ENCODE measurements at regions not wholly inside any gene's neighbourhood (a gene's known extent, or its start where the extent isn't known, plus 50 kb on each side); places are given as distances from the start of the nearest gene placed in this dataset.

DNA sequence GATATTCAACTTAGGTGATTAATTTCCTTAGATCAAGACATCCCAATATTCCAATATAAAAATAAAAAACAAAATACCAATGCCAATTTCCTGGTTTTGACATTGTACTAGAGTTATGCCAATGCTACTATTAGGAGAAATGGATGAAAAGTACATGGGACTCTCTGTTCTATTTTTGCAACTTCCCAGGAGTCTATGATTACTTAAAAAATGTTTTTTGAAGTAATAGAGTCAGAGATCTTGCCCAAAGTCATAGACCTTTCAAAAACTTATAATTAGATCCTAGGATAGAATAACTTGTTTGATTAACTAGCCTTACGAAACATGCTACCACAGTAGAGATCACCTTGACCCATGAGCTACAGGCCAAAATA, 73.6 kb upstream of the MAOA start:
- TF ChIP-seq, protein P1, sequence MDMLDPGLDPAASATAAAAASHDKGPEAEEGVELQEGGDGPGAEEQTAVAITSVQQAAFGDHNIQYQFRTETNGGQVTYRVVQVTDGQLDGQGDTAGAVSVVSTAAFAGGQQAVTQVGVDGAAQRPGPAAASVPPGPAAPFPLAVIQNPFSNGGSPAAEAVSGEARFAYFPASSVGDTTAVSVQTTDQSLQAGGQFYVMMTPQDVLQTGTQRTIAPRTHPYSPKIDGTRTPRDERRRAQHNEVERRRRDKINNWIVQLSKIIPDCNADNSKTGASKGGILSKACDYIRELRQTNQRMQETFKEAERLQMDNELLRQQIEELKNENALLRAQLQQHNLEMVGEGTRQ (IDR thresholded peaks at IDR 0.05; ENCODE audit: low read length) = no peak
- Histone ChIP-seq H3K79me1 (ENCODE audit: low read depth, low read length) (no peaks in the 10 kb centered on the region), H3K27me3 (replicated peaks in 1 of 4; ENCODE audit: control insufficient read depth in 3 of 4, extremely low read depth in 1 of 4, insufficient read depth in 3 of 4, low read length in 3 of 4) (no peaks in the 10 kb centered on the region), H4K91ac (replicated peaks; ENCODE audit: insufficient read length, low read length) (no peak overlapping the region), H4K8ac (ENCODE audit: extremely low read depth, insufficient read depth, low read length) (no peak overlapping the region), H2AK5ac (ENCODE audit: low read depth, low read length) (no peak overlapping the region), H3K4me3 (ENCODE audit: extremely low read depth in 1 of 4, insufficient read depth in 2 of 4, low read depth in 3 of 4, low read length in 4 of 4) (no peak overlapping the region), H2BK120ac (replicated peaks; ENCODE audit: low read depth, low read length) (no peak overlapping the region), H2AFZ (ENCODE audit: low read length) (no peak overlapping the region), H3K18ac (ENCODE audit: extremely low read depth, low read length) (no peak overlapping the region), H3K56ac (replicated peaks; ENCODE audit: insufficient read length, low read depth, low read length) (no peak overlapping the region), H3K4ac (replicated peaks; ENCODE audit: insufficient read length, low read depth, low read length) (no peak overlapping the region), H3K4me1 (replicated peaks in 1 of 4; ENCODE audit: control insufficient read depth in 3 of 4, insufficient read depth in 4 of 4, low read length in 3 of 4) (no peaks in the 10 kb centered on the region), H3K9me3 (ENCODE audit: insufficient read depth in 2 of 2, low read depth in 1 of 2, low read length in 1 of 2) (no peaks in the 10 kb centered on the region), H3K27ac (ENCODE audit: low read depth, low read length) (no peak overlapping the region), H2BK12ac (ENCODE audit: low read depth, low read length) (no peak overlapping the region), H2BK15ac (ENCODE audit: low read length) (no peak overlapping the region), H4K5ac (ENCODE audit: insufficient read length, low read depth, low read length) (no peak overlapping the region), H3K14ac (ENCODE audit: insufficient read length) (no peak overlapping the region), H3K36me3 (ENCODE audit: control insufficient read depth in 2 of 4, insufficient read depth in 4 of 4, low read length in 3 of 4) (no peaks in the 10 kb centered on the region), H3K79me2 (ENCODE audit: control insufficient read depth in 1 of 2, insufficient read depth in 2 of 2, low read length in 2 of 2) (no peaks in the 10 kb centered on the region), H3K9ac (replicated peaks in 1 of 4; ENCODE audit: extremely low read depth in 1 of 4, low read depth in 3 of 4, low read length in 3 of 4) (no peak overlapping the region), H3K23ac (ENCODE audit: insufficient read length) (no peak overlapping the region), H2BK20ac (ENCODE audit: low read length) (no peak overlapping the region), H3K23me2 (ENCODE audit: low read depth, low read length) (no peaks in the 10 kb centered on the region), H4K20me1 (replicated peaks in 1 of 2; ENCODE audit: control insufficient read depth in 1 of 2, insufficient read depth in 2 of 2, low read length in 2 of 2) (no peaks in the 10 kb centered on the region), H3K4me2 (ENCODE audit: insufficient read depth in 1 of 2, low read depth in 2 of 2, low read length in 2 of 2) (no peak overlapping the region), H2BK5ac (ENCODE audit: low read depth, low read length) (no peak overlapping the region)
- FAIRE-seq (peak; percentile 52), DNase-seq (ENCODE audit: low read depth in 1 of 2, low spot score in 2 of 2) (no peak)
- 89% methylated on average over 1 of the region's 1 CpG; no CpG with 5 or more reads in 1 of the 2 experiments for WGBS, 2 experiments (ENCODE audit: extremely low coverage in 1 of 2, insufficient coverage in 1 of 2, insufficient read length in 1 of 2, insufficient replicate concordance in 2 of 2, low coverage in 1 of 2, low lambda C conversion rate in 2 of 2, missing lambda C conversion rate in 1 of 2)
- CTCF ChIA-PET (ENCODE audit: partially characterized antibody) = interaction anchor here (0.6 to 1.1 kb wide), 2 partner anchors 114 to 168 kb away, joined by 4 read pairs; no protein-coding TSS in a partner anchor
- POLR2A ChIA-PET (ENCODE audit: partially characterized antibody) = no interaction called here
